H54 (cell line): ENCODE measurements at regions not wholly inside any gene's neighbourhood (a gene's known extent, or its start where the extent isn't known, plus 50 kb on each side); places are given as distances from the start of the nearest gene placed in this dataset.
"Not testable (repeated sequence)": the region's sequence is repeated elsewhere in the genome, so short reads cannot be mapped to it uniquely, and the experiment has no call there.

ENCODE experiments used
- DNase-seq: peaks from one replicate; pipeline ENCODE4 v3.0.0; 2011; ENCODE audit warnings: low spot score, mixed read lengths; ENCODE audit not compliant: insufficient read length
- FAIRE-seq: peaks from 3 replicates; lab custom pipeline; 2011; peaks lifted over from hg19 to GRCh38; lab: Jason Lieb, UNC
- POLR2A ChIP-seq: IDR thresholded peaks from 2 replicates; pipeline ENCODE4 v1.6.1; 2011; ENCODE audit warnings: low read depth, mild to moderate bottlenecking, low read length

DNA sequence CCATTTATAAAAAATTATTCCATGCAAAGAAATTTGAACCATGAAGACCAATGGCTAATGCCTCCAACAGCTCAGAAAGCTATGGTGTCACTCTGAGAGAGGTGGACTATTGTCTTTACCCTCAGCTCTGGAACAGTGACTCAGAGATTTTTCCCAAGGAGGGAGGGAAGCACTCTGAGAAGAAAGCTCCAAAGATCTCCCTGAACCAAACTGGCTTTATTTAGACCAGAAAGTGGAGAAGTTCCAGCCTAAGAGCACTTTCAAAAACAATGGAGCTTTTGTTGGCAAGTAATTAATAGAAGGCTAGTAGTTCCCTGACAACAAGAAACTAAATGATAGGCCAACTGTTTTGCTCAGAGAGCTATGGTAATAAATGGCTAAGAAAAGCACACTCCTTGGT is 599.9 kb upstream of the MDGA2 start:
- TF ChIP-seq POLR2A: no peak
- no peak for FAIRE-seq
- no peak for DNase-seq

- DNase-seq (no peak), FAIRE-seq (no peak)
- TF ChIP-seq POLR2A: no peak
Measured at GRCh38 chr14:48274826-48275225, 599.4 kb upstream of the MDGA2 start.

- not testable (repeated sequence) for FAIRE-seq, DNase-seq
Measured at GRCh38 chr14:48267926-48268325, 592.5 kb upstream of the MDGA2 start.

DNA sequence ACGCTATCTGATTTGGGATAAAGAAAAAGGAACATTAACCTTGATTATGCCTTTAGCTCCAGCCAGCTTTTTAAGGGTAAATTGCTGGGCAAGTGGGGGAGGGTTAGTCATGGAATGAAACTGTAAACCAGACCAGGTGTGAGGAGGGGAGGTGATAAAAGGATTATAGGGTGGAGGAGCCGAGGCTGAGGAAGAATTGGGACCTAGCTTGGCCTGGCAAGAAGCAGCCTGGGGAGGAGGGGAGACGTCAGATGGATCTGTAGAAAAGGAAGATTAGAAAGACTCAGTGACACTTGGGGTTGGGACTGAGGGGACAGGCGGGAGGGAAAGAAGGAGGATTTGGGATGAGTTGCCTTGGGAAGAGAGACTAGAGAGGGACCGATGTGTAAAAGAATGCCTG is 590.8 kb upstream of the MDGA2 start:
- FAIRE-seq, DNase-seq: not testable (repeated sequence)

DNA sequence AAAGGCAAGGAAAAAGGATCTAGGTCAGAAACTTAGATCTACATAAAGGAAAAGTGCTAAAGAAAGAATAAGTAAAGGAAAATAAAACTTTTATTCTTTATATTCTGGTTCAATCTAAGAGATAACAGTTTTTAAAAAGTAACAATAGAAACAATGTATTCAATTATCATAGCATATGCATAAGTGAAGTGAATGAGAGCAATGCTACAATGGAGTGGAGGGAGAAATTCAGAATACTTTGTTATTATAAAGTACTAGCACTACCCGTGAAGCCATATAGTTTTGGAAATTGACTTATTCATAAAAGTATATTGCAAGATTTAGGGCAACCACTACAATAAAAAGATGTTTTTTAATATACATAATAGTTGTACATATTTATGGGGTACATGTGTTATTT is 586.0 kb upstream of the MDGA2 start:
- no peak for FAIRE-seq
- no peak for TF ChIP-seq POLR2A
- DNase-seq: no peak

DNA sequence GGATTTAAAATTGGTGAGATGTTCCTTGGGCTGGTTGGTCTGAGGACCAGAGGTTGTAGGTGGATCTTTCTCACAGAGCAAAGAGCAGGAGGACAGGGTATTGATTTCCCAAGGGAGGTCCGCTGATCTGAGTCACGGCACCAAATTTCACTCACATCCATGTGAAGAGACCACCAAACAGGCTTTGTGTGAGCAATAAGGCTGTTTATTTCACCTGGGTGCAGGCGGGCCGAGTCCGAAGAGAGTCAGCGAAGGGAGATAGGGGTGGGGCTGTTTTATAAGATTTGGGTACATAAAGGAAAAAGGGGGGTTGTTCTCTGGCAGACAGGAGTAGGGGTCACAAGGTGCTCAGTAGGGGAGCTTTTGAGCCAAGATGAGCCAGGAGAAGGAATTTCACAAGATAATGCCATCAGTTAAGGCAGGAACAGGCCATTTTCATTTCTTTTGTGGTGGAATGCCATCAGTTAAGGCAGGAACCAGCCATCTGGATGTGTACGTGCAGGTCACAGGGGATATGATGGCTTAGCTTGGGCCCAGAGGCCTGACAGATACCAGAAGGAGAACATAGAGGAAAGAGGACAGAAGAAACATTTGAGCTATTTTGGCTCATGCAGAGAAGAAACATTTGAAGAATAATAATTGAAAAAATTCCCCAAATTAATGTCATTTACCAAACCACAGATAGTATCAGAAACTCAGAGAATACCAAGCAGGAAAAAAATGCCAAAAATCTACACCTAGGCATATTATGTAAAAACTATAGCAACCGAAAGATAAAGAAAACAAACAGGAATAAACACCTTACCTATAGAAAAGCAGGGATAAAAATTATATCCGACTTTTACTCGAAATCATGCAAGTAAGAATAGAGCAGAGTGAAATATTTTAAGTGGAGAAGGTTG is 585.2 kb upstream of the MDGA2 start:
- not testable (repeated sequence) for DNase-seq, FAIRE-seq

GRCh38 chr14:48259876-48260275 is 584.5 kb upstream of the MDGA2 start:
- not testable (repeated sequence) for FAIRE-seq, DNase-seq

DNA sequence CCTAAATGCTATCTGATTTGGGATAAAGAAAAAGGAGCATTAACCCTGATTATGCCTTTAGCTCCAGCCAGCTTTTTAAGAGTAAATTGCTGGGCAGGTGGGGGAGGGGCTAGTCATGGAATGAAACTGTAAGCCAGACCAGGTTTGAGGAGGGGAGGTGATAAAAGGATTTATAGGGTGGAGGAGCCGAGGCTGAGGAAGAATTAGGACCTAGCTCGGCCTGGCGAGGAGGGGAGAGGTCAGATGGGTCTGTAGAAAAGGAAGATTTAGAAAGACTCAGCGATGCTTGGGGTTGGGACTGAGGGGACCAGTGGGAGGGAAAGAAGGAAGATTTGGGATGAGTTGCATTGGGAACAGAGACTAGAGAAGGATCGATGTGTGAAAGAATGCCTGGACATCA is 583.8 kb upstream of the MDGA2 start:
- FAIRE-seq, DNase-seq: not testable (repeated sequence)

DNA sequence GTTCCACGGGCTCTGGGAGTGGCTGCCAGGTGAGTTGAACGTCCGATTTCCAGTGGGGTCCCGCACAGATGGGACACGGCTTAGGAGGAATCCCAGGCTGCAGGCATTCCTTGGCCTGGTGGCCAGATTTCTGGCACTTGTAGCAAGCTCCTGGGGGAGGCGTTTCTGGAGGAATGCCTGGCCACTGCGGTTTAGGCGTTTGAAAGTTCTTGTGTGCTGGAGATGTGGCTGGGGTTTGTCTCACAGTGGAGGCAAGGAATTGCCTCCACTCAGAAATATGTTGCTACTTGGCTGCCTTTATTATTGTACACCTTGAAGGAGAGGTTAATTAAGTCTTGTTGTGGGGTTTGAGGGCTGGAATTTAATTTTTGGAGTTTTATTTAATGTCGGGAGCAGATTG is 583.3 kb upstream of the MDGA2 start:
- DNase-seq, FAIRE-seq: not testable (repeated sequence)

- TF ChIP-seq POLR2A: no peak
- no peak for FAIRE-seq
- no peak for DNase-seq
Measured at GRCh38 chr14:48253020-48253419, 577.6 kb upstream of the MDGA2 start.

- DNase-seq (no peak), FAIRE-seq (no peak)
- no peak for TF ChIP-seq POLR2A
Measured at GRCh38 chr14:48251290-48251689, 575.9 kb upstream of the MDGA2 start.

DNA sequence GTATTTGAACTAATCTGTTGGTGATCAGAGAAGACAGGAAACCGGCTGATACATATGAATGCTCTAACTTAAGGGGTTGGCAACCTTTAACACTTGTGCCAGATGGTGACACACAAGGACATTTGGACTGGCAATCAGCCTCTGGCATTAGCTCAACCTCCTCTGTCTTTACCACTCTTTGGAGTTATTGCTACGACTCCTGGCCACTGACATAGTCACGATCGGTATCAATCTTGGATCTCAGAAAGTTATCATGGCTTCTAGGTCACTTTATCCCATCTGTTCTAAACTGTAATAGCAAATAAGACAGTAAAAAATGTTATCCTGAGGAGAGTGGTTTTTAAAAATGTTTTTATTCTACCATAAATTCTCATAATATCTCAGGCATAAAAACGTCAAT is 575.2 kb upstream of the MDGA2 start:
- no peak for DNase-seq
- no peak for TF ChIP-seq POLR2A

DNA sequence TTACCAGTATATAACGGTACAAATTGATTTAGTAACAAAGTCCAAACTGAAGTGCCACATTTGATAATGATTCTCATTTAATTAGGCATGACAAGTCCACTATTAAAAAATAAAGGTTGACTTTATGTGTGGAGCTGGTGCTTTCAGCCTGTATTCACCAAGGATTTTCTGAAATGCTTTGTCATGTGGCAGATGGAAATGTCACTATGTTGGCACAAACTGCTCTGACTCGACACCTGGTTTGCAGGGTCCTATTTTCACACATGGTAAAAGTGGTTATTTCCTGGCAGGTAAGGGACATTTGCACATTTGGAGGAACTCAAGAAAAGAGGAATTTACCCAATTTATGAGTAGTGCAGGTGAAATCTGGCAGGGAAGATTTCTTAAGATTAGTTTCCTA is 572.6 kb upstream of the MDGA2 start:
- no peak for TF ChIP-seq POLR2A
- FAIRE-seq (no peak), DNase-seq (no peak)

More for the DNA sequence above, 575.2 kb upstream of the MDGA2 start:
- FAIRE-seq: no peak

GRCh38 chr14:48243900-48244299 is 568.5 kb upstream of the MDGA2 start:
- DNase-seq (no peak), FAIRE-seq (no peak)
- no peak for TF ChIP-seq POLR2A

- FAIRE-seq: no peak
- TF ChIP-seq POLR2A: no peak
- no peak for DNase-seq
Measured at GRCh38 chr14:48229091-48229490, 553.7 kb upstream of the MDGA2 start.
